GM23338 (cell line): ENCODE measurements at regions not wholly inside any gene's neighbourhood (a gene's known extent, or its start where the extent isn't known, plus 50 kb on each side); places are given as distances from the start of the nearest gene placed in this dataset.
A peak's percentile ranks its signal among the peaks of the same experiment; 100 is the strongest.

Experiments
- ATAC-seq: fragments of 200-7000 bp; cut with Tn5 transposase; 3 replicates; pipeline ENCODE4 v1.9.1; 2020
- DNase-seq: peaks from one replicate; pipeline ENCODE4 v3.0.0-alpha.2; 2015; ENCODE audit warnings: low spot score
- H2AFZ ChIP-seq: fragments of 200-600 bp; sonication (generic); 2 replicates; pipeline ENCODE4 v1.8.0; 2016; ENCODE audit warnings: antibody characterized with exemption, mild to moderate bottlenecking, moderate library complexity
- H3F3A ChIP-seq: fragments of 200-600 bp; sonication (generic); replicated peaks from 2 replicates; pipeline ENCODE4 v1.8.0; 2017; ENCODE audit warnings: antibody characterized with exemption, mixed run types, low read depth
- H3K27ac ChIP-seq: fragments of 200-600 bp; sonication (generic); 2 replicates; pipeline ENCODE4 v1.6.1; 2016; ENCODE audit warnings: low read depth
- H3K27me3 ChIP-seq: fragments of 200-600 bp; sonication (generic); 2 replicates; pipeline ENCODE4 v1.8.0; 2016; ENCODE audit warnings: mild to moderate bottlenecking, mixed run types, moderate library complexity; ENCODE audit not compliant: insufficient read depth
- H3K36me3 ChIP-seq: fragments of 200-600 bp; sonication (generic); 2 replicates; pipeline ENCODE4 v1.8.0; 2016; ENCODE audit warnings: mild to moderate bottlenecking; ENCODE audit not compliant: insufficient read depth
- H3K4me1 ChIP-seq: fragments of 200-600 bp; sonication (generic); 2 replicates; pipeline ENCODE4 v1.8.0; 2016; ENCODE audit warnings: mild to moderate bottlenecking, moderate library complexity; ENCODE audit not compliant: insufficient read depth
- H3K4me2 ChIP-seq: fragments of 200-600 bp; sonication (generic); 2 replicates; pipeline ENCODE4 v1.7.1; 2017; ENCODE audit warnings: mixed run types
- H3K4me3 ChIP-seq: fragments of 200-600 bp; sonication (generic); 2 replicates; pipeline ENCODE4 v1.6.1; 2016; ENCODE audit warnings: mixed run types
- H3K79me2 ChIP-seq: fragments of 200-600 bp; sonication (generic); replicated peaks from 2 replicates; pipeline ENCODE4 v1.8.0; 2017; ENCODE audit warnings: mild to moderate bottlenecking; ENCODE audit not compliant: insufficient read depth
- H3K9me2 ChIP-seq: fragments of 200-600 bp; sonication (generic); 2 replicates; pipeline ENCODE4 v1.8.0; 2017; ENCODE audit not compliant: insufficient read depth
- H4K20me1 ChIP-seq: fragments of 200-600 bp; sonication (generic); replicated peaks from 2 replicates; pipeline ENCODE4 v1.8.0; 2017; ENCODE audit warnings: mild to moderate bottlenecking; ENCODE audit not compliant: insufficient read depth
- H3K27ac Mint-ChIP-seq: 2 replicates; pipeline ENCODE4 v1.8.0; 2020; ENCODE audit warnings: inconsistent platforms, mild to moderate bottlenecking, moderate library complexity, mixed read lengths
- H3K27me3 Mint-ChIP-seq: 3 replicates; pipeline ENCODE4 v1.8.0; 2022; ENCODE audit warnings: low read depth, mild to moderate bottlenecking, moderate library complexity, mixed read lengths, inconsistent platforms; ENCODE audit not compliant: insufficient read depth, poor library complexity
- H3K36me3 Mint-ChIP-seq: 3 replicates; pipeline ENCODE4 v1.8.0; 2021; ENCODE audit warnings: low read depth, mild to moderate bottlenecking, inconsistent platforms, moderate library complexity, mixed read lengths
- H3K4me1 Mint-ChIP-seq: 3 replicates; pipeline ENCODE4 v1.8.0; 2020; ENCODE audit warnings: mild to moderate bottlenecking, inconsistent platforms, mixed read lengths
- H3K4me3 Mint-ChIP-seq: 3 replicates; pipeline ENCODE4 v1.8.0; 2021; ENCODE audit warnings: moderate library complexity, mild to moderate bottlenecking, inconsistent platforms, mixed read lengths
- H3K9me3 Mint-ChIP-seq: 3 replicates; pipeline ENCODE4 v1.8.0; 2020; ENCODE audit warnings: moderate library complexity, mild to moderate bottlenecking, inconsistent platforms, mixed read lengths
- CTCF ChIP-seq, 2 experiments: fragments of 200-600 bp in 1 of 2; sonication (generic) in 1 of 2; conservative IDR thresholded peaks; 2 replicates each; pipeline versions ENCODE4 v1.5.1 to v1.6.1; 2016 to 2017; ENCODE audit warnings: antibody characterized with exemption in 2 of 2, low read depth in 2 of 2, mild to moderate bottlenecking in 2 of 2, moderate library complexity in 1 of 2
- ETS1 ChIP-seq: IDR thresholded peaks from 2 replicates; pipeline ENCODE4 v1.6.1; 2016; ENCODE audit warnings: antibody characterized with exemption
- EZH2 ChIP-seq: fragments of 200-600 bp; sonication (generic); IDR thresholded peaks from one replicate; pipeline ENCODE4 v1.8.0; 2017; ENCODE audit warnings: antibody characterized with exemption, mild to moderate bottlenecking, low read depth; ENCODE audit not compliant: unreplicated experiment
- JUNB ChIP-seq: IDR thresholded peaks from one replicate; pipeline ENCODE4 v1.6.1; 2016; ENCODE audit warnings: antibody characterized with exemption; ENCODE audit not compliant: unreplicated experiment
- REST ChIP-seq: IDR thresholded peaks from one replicate; pipeline ENCODE4 v1.6.1; 2018; ENCODE audit warnings: antibody characterized with exemption; ENCODE audit not compliant: unreplicated experiment
- ZNF114 ChIP-seq: fragments of 250-450 bp; sonication (Bioruptor Pico); IDR thresholded peaks from 2 replicates; pipeline ENCODE4 v1.5.0; 2020; ENCODE audit warnings: mild to moderate bottlenecking, moderate library complexity
- ZNF462 ChIP-seq: fragments of 250-450 bp; sonication (Bioruptor Pico); IDR thresholded peaks from 2 replicates; pipeline ENCODE4 v1.5.0; 2020; ENCODE audit warnings: mild to moderate bottlenecking, moderate library complexity

GRCh38 chr18:8976606-8977005, 125.9 kb upstream of the NDUFV2 start:
- H4K20me1 ChIP-seq, result no peaks in the 10 kb centered on the region
- peaks cover 6% of the 10 kb centered on the region for H3K9me2 ChIP-seq
- no peaks in the 10 kb centered on the region for H3K36me3 ChIP-seq
- H3K4me1 ChIP-seq, result peaks cover 32% of the 10 kb centered on the region
- H3K36me3 Mint-ChIP-seq, result no peaks in the 10 kb centered on the region
- no peaks in the 10 kb centered on the region for H3K27me3 Mint-ChIP-seq
- H2AFZ ChIP-seq, result no peak overlapping the region
- H3K27me3 ChIP-seq, result no peaks in the 10 kb centered on the region
- H3K27ac ChIP-seq, result peak overlapping the region; percentile 52; the same call in 1 of the 2 replicates
- no peak overlapping the region for H3K27ac Mint-ChIP-seq
- H3K4me1 Mint-ChIP-seq, result peaks cover 28% of the 10 kb centered on the region
- DNase-seq (no peak), ATAC-seq (no peak)
- TF ChIP-seq ZNF462 (no peak), ETS1 (no peak), CTCF (conservative IDR thresholded peaks at IDR 0.05; ENCODE audit: low read depth in 2 of 2) (no peak), JUNB (no peak), EZH2 (no peak), ZNF114 (CRISPR knock-in tag) (no peak), REST (no peak)
- no peaks in the 10 kb centered on the region for H3K79me2 ChIP-seq
- H3K4me3 ChIP-seq, result no peak overlapping the region
- no peak overlapping the region for H3K4me3 Mint-ChIP-seq
- peaks cover 13% of the 10 kb centered on the region for H3K9me3 Mint-ChIP-seq
- H3K4me2 ChIP-seq, result 0 out of 2 replicates have a peak overlapping the region, but pooled peaks have one; percentile 22
- H3F3A ChIP-seq, result 0 out of 2 replicates have a peak, but pooled peaks cover 5% of the 10 kb centered on the region
